NB4 (cell line): ENCODE measurements at regions not wholly inside any gene's neighbourhood (a gene's known extent, or its start where the extent isn't known, plus 50 kb on each side); places are given as distances from the start of the nearest gene placed in this dataset.

Source experiments
- MYC ChIP-seq: IDR thresholded peaks from 2 replicates; pipeline ENCODE4 v1.6.1; 2011; ENCODE audit warnings: low read depth, low read length
- POLR2A ChIP-seq: IDR thresholded peaks from 2 replicates; pipeline ENCODE4 v1.6.1; 2011; ENCODE audit warnings: mild to moderate bottlenecking; ENCODE audit not compliant: insufficient read length; ENCODE audit errors: extremely low read depth
- TF ChIP-seq, protein P1 (sequence below): IDR thresholded peaks from one replicate; pipeline ENCODE4 v1.5.1; 2012; ENCODE audit warnings: low read depth, low read length

DNA sequence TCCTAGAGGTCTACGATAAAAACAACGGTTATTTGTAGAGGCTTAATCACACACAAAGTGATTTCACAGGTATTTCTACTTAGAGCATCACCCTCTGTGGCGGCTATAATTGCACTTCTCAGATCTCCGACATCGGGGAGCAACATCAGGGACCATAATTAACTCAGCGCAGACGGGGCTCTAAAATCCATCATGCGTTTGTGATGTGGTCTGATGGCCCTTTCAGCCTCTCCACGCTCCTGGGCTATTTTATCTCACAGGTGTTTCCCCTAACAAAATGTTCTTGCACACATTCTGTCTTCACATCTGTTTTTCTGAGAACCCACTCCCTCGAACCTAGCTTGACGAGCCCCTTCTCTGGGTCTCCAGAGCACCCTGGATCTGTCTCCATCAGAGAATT lies 146.3 kb upstream of the DUSP10 start:
- TF ChIP-seq, protein P1, sequence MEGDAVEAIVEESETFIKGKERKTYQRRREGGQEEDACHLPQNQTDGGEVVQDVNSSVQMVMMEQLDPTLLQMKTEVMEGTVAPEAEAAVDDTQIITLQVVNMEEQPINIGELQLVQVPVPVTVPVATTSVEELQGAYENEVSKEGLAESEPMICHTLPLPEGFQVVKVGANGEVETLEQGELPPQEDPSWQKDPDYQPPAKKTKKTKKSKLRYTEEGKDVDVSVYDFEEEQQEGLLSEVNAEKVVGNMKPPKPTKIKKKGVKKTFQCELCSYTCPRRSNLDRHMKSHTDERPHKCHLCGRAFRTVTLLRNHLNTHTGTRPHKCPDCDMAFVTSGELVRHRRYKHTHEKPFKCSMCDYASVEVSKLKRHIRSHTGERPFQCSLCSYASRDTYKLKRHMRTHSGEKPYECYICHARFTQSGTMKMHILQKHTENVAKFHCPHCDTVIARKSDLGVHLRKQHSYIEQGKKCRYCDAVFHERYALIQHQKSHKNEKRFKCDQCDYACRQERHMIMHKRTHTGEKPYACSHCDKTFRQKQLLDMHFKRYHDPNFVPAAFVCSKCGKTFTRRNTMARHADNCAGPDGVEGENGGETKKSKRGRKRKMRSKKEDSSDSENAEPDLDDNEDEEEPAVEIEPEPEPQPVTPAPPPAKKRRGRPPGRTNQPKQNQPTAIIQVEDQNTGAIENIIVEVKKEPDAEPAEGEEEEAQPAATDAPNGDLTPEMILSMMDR: no peak
- no peak for TF ChIP-seq POLR2A
- no peak for TF ChIP-seq MYC
